GM12892 (cell line): ENCODE measurements at regions not wholly inside any gene's neighbourhood (a gene's known extent, or its start where the extent isn't known, plus 50 kb on each side); places are given as distances from the start of the nearest gene placed in this dataset.

ENCODE experiments used
- POLR2A ChIP-seq: IDR thresholded peaks from 2 replicates; pipeline ENCODE4 v1.6.1; 2011; ENCODE audit warnings: low read depth, low read length, control low read depth
- POLR2AphosphoS5 ChIP-seq: IDR thresholded peaks from 2 replicates; pipeline ENCODE4 v1.6.1; 2011; ENCODE audit warnings: low read depth, low read length, control low read depth

DNA sequence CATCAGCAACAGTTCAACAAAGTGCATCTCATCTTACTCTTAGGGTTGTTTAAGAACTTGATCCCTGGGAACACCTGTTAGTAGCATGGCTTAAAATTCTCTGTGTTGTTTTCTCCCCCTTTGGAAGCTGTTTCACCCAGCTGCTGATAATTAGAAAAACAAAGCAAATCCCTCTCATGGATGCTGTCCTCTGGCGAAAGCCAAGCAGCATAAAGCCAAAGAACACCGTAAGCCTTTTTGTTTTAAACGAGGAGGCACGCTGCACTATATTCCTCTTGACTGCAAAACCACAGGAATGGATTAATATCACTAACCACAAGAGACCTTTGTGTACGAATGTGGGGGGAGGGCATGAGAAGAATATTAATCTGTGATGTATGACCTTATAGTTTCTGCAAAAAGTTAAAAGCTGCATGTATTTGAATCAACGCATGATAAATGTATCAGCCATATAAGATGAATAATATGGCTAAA lies 923.2 kb downstream of the LTN1 start:
- TF ChIP-seq POLR2AphosphoS5 = no peak
- TF ChIP-seq POLR2A = no peak
